GM12878 (cell line): ENCODE measurements at regions not wholly inside any gene's neighbourhood (a gene's known extent, or its start where the extent isn't known, plus 50 kb on each side); places are given as distances from the start of the nearest gene placed in this dataset.

Experiments
- BCL11A ChIP-seq: IDR thresholded peaks from 2 replicates; pipeline ENCODE4 v1.6.1; 2011; ENCODE audit warnings: low read depth, low read length
- CHD4 ChIP-seq: fragments of 200-600 bp; sonication (generic); IDR thresholded peaks from 2 replicates; pipeline ENCODE4 v1.6.1; 2016; ENCODE audit warnings: mild to moderate bottlenecking
- CREM ChIP-seq: IDR thresholded peaks from 2 replicates; pipeline ENCODE4 v1.6.1; 2014; ENCODE audit warnings: antibody characterized with exemption, low read depth
- CTCF ChIP-seq, 3 experiments: IDR thresholded peaks in 2 of 3; conservative IDR thresholded peaks in 1 of 3; 2 replicates each; pipeline ENCODE4 v1.5.1; 2011; ENCODE audit warnings: low read depth in 3 of 3, low read length in 3 of 3, mild to moderate bottlenecking in 3 of 3, control low read depth in 2 of 3, moderate library complexity in 2 of 3, inconsistent platforms in 1 of 3, mixed read lengths in 1 of 3; ENCODE audit not compliant: control insufficient read depth in 2 of 3, insufficient read depth in 1 of 3; ENCODE audit errors: extremely low read depth in 1 of 3
- FOS ChIP-seq: IDR thresholded peaks from 3 replicates; pipeline ENCODE4 v1.6.1; 2011; ENCODE audit warnings: borderline replicate concordance; ENCODE audit not compliant: insufficient read length; ENCODE audit errors: extremely low read depth
- POLR2A ChIP-seq: IDR thresholded peaks from 2 replicates; pipeline ENCODE4 v1.6.1; 2011; ENCODE audit warnings: low read depth, mild to moderate bottlenecking, low read length
- POLR2AphosphoS5 ChIP-seq: IDR thresholded peaks from 2 replicates; pipeline ENCODE4 v1.6.1; 2011; ENCODE audit warnings: mild to moderate bottlenecking, low read length, inconsistent platforms
- SIN3A ChIP-seq: IDR thresholded peaks from 2 replicates; pipeline ENCODE4 v1.6.1; 2012; ENCODE audit warnings: low read depth, low read length, improper control_type of control experiment

- no peak for TF ChIP-seq CTCF (IDR thresholded peaks at IDR 0.05 in 2 of 3, conservative IDR thresholded peaks at IDR 0.05 in 1 of 3; ENCODE audit: control insufficient read depth in 2 of 3, extremely low read depth in 1 of 3, insufficient read depth in 1 of 3, low read depth in 3 of 3, low read length in 3 of 3)
- no peak for TF ChIP-seq SIN3A
- no peak for TF ChIP-seq FOS
- TF ChIP-seq BCL11A: no peak
- no peak for TF ChIP-seq POLR2A
- TF ChIP-seq CHD4: no peak
- TF ChIP-seq POLR2AphosphoS5: no peak
- TF ChIP-seq CREM: no peak
Observed at GRCh38 chr2:12231288-12231687, 484.9 kb downstream of the LPIN1 start.
